ENCODE measurements at regions not wholly inside any gene's neighbourhood (a gene's known extent, or its start where the extent isn't known, plus 50 kb on each side); places are given as distances from the start of the nearest gene placed in this dataset.

DNA sequence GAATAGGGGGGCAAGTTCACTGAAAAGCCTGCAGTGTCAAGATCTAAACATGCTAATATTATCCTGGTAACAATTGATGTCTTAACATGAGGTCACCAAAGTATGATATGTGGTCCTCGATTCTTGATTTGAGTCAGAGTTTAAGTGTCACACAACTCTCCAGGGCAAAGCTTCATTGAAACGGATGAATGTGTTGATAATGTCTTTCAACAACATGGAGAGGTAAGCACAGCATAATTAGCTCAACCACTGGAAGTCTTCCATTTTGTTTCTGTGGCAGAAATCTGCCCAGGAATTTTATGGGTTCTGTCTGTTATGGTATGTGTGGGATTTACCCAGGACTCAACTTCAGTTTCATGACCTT lies 591.5 kb downstream of the ZNF385D start:
- TF ChIP-seq, protein P1, sequence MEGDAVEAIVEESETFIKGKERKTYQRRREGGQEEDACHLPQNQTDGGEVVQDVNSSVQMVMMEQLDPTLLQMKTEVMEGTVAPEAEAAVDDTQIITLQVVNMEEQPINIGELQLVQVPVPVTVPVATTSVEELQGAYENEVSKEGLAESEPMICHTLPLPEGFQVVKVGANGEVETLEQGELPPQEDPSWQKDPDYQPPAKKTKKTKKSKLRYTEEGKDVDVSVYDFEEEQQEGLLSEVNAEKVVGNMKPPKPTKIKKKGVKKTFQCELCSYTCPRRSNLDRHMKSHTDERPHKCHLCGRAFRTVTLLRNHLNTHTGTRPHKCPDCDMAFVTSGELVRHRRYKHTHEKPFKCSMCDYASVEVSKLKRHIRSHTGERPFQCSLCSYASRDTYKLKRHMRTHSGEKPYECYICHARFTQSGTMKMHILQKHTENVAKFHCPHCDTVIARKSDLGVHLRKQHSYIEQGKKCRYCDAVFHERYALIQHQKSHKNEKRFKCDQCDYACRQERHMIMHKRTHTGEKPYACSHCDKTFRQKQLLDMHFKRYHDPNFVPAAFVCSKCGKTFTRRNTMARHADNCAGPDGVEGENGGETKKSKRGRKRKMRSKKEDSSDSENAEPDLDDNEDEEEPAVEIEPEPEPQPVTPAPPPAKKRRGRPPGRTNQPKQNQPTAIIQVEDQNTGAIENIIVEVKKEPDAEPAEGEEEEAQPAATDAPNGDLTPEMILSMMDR (IDR thresholded peaks at IDR 0.05; ENCODE audit: borderline replicate concordance, control extremely low read depth, extremely low read depth, insufficient read depth, missing control alignments) = no peak
- no peak for DNase-seq (ENCODE audit: low spot score)
- in situ Hi-C loops (cut with MboI; ENCODE audit: low sequenced_read_pairs, unreplicated experiment) = no loop called here

GRCh38 chr3:21158861-21159542 lies 592.0 kb downstream of the ZNF385D start:
- DNase-seq (ENCODE audit: low spot score) = no peak
- in situ Hi-C loops (cut with MboI; ENCODE audit: low sequenced_read_pairs, unreplicated experiment) = no loop called here
- TF ChIP-seq, protein P1 (IDR thresholded peaks at IDR 0.05; ENCODE audit: borderline replicate concordance, control extremely low read depth, extremely low read depth, insufficient read depth, missing control alignments) = no peak

DNA sequence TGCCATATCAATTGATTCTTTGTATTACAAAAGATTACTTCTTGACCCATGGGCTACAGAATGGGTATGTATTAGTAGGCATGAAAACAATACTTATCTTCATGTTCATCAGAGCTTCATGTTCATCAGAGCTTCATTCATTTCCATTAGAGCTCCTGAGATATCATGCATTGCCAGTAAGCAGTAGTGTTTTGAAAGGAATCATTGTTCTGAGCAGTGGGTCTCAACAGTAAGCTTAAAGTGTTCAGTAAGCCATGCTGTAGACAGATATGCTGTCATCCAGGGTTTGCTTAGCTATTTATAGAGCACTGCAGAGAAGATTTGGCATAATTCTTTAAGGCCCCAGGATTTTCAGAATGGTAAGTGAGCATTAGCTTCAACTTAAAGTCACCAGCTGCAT lies 596.1 kb downstream of the ZNF385D start:
- TF ChIP-seq, protein P1 (IDR thresholded peaks at IDR 0.05; ENCODE audit: borderline replicate concordance, control extremely low read depth, extremely low read depth, insufficient read depth, missing control alignments) = no peak
- DNase-seq (ENCODE audit: low spot score) = no peak
- in situ Hi-C loops (cut with MboI; ENCODE audit: low sequenced_read_pairs, unreplicated experiment) = no loop called here

- DNase-seq (ENCODE audit: low spot score) = no peak
- in situ Hi-C loops (cut with MboI; ENCODE audit: low sequenced_read_pairs, unreplicated experiment) = no loop called here
- TF ChIP-seq, protein P1 (IDR thresholded peaks at IDR 0.05; ENCODE audit: borderline replicate concordance, control extremely low read depth, extremely low read depth, insufficient read depth, missing control alignments) = no peak
These were observed 598.5 kb downstream of the ZNF385D start for GRCh38 chr3:21152555-21152954.

DNA sequence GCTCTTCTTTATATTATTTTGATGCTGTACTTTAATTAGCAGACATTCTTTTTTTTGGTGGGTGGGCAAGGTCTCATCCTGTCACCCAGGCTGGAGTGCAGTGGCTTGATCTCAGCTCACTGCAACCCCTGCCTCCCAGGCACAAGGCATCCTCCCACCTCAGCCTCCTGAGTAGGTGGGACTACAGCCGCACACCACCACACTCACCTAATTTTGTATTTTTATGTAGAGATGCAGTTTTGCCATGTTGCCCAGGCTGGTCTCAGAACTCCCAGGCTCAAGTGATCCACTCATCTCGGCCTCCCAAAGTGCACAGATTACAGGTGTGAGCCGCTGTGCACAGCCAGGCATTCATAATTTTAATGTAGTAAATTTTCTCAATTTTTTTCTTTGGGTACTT lies 608.1 kb downstream of the ZNF385D start:
- no peak for DNase-seq (ENCODE audit: low spot score)
- in situ Hi-C loops (cut with MboI; ENCODE audit: low sequenced_read_pairs, unreplicated experiment) = no loop called here
- TF ChIP-seq, protein P1 (IDR thresholded peaks at IDR 0.05; ENCODE audit: borderline replicate concordance, control extremely low read depth, extremely low read depth, insufficient read depth, missing control alignments) = no peak

DNA sequence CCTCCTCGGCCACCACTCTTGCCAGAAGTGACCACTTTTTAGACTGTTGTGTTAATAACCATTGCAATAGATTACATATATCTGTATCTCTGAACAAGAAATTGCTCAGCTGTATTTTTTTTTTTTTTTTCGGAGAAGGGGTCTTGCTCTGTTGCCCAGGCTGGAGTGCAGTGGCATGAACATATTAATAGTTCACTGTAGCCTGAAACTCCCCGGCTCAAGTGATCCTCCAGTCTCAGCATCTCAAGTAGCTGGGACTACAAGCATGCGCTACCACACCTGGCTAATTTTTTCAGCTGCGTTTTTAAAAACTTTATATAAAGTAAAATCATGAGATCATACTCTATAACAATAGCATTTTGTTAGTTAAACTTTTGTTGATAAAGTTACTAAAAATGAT lies 609.0 kb downstream of the ZNF385D start:
- TF ChIP-seq, protein P1 (IDR thresholded peaks at IDR 0.05; ENCODE audit: borderline replicate concordance, control extremely low read depth, extremely low read depth, insufficient read depth, missing control alignments) = no peak
- in situ Hi-C loops (cut with MboI; ENCODE audit: low sequenced_read_pairs, unreplicated experiment) = no loop called here
- DNase-seq (ENCODE audit: low spot score) = no peak

All from GM13976 (cell line).